Inferior parietal cortex (tissue), 1 donor: ENCODE measurements at regions not wholly inside any gene's neighbourhood (a gene's known extent, or its start where the extent isn't known, plus 50 kb on each side); places are given as distances from the start of the nearest gene placed in this dataset.

Source experiments
- DNase-seq: peaks from one replicate; pipeline ENCODE4 v3.0.0-alpha.2; 2016; ENCODE audit errors: extremely low spot score

GRCh38 chr4:156595041-156595440, 376.6 kb downstream of the PDGFC start:
- DNase-seq, result no peak

DNA sequence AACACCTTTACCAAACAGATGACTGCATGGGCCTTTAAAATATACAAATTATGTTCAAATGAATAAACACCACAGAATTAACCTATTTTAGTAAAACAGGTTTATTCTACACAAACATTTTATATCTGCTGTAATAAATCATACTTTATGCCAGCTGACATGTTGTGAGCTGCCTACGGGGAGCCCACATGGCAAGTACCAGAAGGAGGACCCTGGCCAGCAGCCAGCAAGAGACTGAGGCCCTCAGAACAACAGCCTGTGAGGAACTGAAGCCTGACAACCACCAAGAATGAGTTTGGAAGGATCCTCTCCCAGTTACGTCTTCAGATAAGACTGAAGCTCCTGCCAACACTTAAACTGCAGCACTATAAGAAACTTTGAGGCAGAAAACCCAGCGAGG, 377.0 kb downstream of the PDGFC start:
- DNase-seq, result peak; percentile 27

- DNase-seq, result no peak
Observed at GRCh38 chr4:156593464-156593863, 378.1 kb downstream of the PDGFC start.

DNA sequence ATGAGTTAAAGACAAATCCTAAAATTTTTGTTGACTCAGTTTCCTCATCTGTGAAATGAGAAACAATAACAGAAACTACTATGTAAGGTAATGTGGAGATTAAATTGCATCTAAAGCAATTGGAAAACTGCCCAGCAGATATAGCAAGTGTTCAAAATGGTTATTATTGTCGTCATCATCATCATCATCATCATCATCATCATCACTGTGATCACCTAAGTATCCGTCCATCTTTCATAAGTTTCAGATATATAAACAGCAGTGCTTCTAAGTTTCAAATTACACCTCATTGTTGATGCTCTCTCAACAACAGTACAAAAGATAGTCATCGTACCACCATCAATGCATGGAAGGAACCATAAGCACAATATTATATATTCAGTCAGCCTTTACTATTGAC, 379.9 kb downstream of the PDGFC start:
- DNase-seq, result no peak

- no peak for DNase-seq
Observed at GRCh38 chr4:156584100-156584499, 387.5 kb downstream of the PDGFC start.

DNA sequence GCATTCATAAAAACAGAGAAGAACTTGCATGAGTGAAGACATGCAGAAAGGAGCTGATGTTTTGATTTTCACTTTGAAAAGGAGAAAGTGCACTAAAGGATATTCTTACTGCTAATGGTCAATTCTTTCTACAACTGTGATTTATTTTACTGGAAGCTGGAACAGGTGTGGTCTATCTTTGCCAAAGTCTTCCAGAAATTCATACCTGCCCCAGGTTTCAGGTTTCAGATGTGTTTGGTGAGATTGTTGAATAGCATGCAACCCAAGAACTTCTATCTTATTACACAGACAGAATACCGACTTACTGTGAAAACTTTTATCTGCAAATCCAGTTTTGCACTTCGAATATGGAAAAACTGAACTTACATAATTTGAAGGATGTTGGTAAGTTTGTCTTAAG, 388.3 kb downstream of the PDGFC start:
- no peak for DNase-seq

- no peak for DNase-seq
Observed at GRCh38 chr4:156581282-156582063, 390.1 kb downstream of the PDGFC start.

- DNase-seq, result no peak
Observed at GRCh38 chr4:156578713-156579112, 392.9 kb downstream of the PDGFC start.

DNA sequence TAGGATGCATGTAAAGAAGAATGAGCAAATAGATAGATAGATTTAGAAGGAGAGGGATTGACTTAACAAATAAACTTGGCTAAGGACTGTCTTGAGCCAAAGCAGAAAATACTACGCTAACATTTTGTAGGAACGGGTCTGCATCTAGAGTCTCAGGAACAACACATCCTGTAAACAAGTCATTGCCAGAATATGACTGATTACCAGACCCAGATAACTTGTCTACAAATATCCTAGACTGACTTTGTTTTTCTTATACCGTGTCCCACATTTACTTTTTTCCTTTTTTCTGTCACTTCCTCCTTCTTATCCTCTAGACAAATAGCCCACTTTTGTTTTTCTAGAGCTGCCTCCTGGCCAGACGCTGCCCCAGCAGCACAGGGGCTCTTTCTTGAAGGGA, 393.6 kb downstream of the PDGFC start:
- no peak for DNase-seq

GRCh38 chr4:156576946-156577345, 394.7 kb downstream of the PDGFC start:
- no peak for DNase-seq

DNA sequence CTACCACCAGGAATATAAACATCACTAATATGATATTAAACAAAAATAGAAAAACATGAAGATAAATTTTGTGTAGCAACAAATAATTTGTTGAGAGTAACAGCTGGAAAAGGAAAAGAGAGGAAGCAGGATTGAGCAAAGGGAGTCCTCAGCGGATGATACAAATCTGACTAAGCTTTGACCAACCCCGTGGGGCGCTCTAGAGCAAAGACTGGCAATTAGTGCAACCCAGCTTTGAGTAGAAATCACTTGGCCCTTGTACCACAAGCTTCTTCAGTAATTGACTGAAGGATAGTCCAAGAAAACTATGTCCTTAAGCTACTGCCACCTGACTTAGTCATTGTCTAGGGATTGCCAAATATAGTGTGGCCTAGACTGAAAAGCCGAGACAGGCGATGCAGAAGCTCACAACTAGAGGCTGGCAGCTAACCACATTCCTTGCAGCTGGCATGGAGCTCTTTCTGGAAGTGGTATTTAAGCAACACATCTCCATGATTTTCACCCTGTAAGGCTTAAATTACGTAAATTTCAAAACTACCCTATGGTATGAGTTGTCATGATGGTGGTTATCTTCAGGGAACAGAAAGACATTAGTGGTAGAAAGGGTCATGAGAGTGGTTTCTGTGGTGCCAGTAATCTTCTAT, 396.0 kb downstream of the PDGFC start:
- DNase-seq, result no peak

DNA sequence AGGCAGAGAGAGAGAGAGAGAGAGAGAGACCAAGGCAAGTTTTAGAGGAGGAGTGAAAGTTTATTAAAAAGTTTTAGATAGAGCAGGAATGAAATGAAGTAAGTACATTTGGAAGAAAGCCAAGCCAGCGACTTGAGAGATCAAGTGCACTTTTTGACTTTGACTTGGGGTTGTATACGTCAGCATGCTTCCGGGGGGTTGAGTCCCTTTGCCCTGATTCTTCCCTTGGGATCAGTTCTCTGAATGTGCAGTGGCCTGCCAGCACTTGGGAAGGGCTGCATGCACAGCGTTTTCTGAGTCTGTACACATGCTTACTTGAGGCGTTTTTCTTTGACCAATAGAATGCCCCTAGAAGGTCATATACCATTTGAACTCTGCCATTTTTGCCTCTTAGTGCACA, 400.5 kb downstream of the PDGFC start:
- DNase-seq, result no peak

GRCh38 chr4:156569535-156569934, 402.1 kb downstream of the PDGFC start:
- DNase-seq, result no peak

- DNase-seq, result no peak
Observed at GRCh38 chr4:156568484-156568883, 403.1 kb downstream of the PDGFC start.

DNA sequence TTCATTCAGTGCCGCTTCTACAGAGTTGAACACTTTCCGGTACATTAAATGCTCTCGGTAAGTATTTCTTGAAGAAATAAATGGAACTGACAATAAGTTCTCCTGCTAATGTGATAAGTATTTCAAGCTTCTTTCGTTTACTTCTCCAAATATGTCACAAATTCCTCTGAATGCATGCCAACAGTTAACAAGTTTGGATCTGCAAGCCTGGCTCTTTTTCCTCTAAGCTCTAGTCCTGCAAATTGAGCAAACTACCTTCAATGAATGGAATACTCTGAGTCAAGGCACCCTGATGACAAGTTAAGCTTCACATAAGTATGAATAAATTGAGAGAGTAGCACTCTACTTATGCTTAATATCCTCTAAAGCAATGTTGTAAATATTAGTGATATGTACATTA, 403.6 kb downstream of the PDGFC start:
- no peak for DNase-seq

GRCh38 chr4:156560701-156561100, 410.9 kb downstream of the PDGFC start:
- no peak for DNase-seq

DNA sequence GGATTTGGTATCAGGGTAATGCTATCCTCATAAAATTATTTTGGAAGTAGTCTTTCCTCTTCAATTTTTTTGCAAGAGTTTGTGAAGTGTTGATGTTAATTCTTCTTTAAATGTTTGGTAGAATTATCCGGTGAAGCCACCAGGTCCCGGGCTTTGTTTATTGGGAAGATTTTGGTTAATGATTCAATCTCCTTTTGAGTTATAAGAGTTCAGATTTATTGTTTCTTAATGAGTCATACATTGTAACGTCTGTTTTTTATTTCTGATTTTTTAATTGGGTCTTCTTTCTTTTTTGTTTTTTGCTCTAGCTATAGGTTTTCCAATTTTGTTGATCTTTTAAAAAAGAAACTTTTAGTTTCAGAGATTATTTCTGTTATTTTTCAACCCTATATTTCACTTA, 412.3 kb downstream of the PDGFC start:
- DNase-seq, result no peak

DNA sequence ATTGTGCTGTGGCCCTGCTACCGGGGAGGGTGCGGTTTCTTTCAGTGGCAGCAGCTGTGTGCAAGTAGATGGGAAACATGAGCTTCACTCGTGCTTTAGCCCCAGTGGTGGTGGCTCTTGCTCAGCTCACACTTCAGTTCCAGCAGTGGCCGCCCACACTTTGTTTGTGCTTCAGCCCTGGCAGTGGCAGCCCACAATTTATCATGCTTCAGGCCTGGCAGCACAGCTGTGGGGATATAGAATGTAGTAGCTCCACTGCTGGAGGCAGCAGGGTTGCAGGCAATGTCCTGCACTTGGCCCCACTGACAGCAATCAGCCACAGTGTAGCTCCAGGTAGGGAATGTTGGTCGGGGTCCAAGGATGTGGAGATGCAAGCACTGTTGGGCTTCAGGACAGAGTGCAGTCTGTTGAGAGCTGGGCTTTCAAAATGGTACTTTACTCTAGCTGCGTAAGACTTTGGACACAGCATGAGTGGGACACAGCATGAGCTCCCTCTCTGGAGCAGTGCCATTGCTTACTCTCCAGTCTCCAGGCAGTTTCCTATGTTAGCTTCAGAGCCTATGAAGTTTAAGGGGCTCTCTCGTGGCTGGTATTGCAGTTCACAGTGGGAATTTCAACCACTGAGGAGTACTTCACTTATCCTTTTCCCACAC, 413.1 kb downstream of the PDGFC start:
- DNase-seq, result no peak

DNA sequence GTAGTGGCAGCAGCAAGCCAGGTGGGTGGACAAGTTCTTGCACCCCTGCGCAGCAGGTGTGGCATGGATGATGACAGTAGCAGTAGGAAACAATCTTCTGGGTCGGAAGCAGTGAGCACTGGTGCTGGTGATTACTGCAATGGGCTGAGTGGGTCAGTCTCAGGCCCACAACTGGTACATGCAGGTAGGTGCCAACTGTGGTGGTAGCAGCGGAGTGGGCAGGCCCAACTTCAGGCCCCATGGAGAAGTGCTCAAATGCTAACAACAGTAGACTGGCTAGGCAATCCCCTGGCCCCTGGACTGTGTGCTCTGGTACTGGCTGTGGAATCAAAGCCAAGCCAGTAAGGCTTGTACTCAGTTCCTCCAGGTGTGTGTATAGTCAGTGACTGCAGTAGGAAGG, 413.7 kb downstream of the PDGFC start:
- no peak for DNase-seq

DNA sequence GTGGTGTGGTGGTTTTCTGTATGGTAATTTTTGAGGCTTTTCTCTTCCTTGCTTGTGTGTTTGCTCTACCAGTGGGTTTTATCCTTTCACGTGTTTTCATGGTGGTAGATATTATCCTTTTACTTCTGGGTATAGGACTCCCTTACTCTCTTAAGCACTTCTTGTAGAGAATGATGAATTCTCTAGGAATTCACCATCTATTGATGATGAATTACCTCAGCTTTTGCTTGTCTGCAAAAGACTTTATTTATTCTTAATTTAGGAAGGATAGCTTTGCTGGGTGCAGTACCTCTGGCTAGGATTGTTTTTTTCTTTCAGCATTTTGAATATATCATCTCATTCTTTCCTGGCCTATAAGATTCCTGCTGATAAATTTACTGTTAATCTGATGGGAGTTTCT, 415.3 kb downstream of the PDGFC start:
- no peak for DNase-seq

DNA sequence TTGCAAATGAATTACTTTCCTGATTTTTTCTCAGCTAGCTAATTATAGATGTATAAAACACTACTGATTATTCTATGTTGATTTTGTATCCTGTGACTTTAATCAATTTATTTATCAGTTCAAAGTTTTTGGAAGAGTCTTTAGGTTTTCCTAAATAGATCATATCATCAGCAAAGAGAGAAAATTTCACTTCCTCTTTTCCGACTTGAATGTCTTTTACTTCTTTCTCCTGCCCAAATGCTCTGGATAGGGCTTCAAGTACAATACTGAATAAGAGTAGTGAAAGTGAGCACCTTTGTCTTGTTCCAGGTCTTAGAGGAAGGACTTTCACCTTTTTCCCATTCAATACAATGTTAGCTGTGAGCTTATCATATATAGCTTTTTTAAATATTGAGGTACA, 417.9 kb downstream of the PDGFC start:
- DNase-seq, result no peak

- DNase-seq, result no peak
Observed at GRCh38 chr4:156547891-156548290, 423.7 kb downstream of the PDGFC start.

DNA sequence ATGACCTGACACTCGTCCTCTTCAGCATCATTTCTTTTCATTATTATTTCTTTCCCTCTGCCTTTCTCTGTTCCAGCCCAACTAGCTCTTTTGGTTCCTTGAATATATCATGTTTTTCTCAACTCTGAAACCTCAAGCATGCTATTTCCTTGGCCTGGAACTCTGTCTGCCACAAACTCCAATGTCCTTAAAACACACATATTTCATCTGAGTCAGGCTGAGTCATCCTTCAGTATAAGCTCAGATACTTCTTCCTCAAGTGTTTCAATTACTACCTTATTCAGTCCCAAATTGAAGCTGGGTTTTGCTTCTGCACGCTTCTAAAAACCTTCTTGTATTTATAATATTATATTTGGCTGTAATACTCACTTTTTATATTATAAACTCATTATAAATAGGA, 424.2 kb downstream of the PDGFC start:
- DNase-seq, result peak; percentile 17
